ENCODE measurements at regions not wholly inside any gene's neighbourhood (a gene's known extent, or its start where the extent isn't known, plus 50 kb on each side); places are given as distances from the start of the nearest gene placed in this dataset.

DNA sequence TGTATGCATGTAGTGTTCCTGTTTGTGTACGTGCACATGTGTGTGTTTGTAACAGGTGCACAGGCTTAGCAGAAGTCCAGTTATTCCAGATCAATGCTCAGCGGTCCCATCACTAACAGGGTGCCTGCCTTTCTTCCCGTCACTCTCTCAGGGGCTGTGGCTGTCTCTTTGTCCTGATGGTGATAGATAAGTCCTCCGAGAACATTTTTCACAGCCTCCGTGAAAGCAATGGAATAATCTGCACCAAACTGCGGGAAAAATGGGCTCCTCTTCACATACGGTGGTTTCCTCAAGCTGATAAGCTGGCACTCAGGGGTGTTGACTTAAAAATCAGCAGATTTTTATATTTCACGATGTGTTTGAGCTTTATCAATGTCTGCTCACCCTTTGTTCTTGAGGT, 342.3 kb downstream of the TMEM114 start:
- Histone ChIP-seq H3K36me3 (ENCODE audit: control insufficient read depth, insufficient read depth, low read length) (no peaks in the 10 kb centered on the region), H3K27ac (ENCODE audit: low read depth, low read length) (no peak overlapping the region), H3K27me3 (ENCODE audit: control insufficient read depth, insufficient read depth, low read length) (no peaks in the 10 kb centered on the region), H3K9me3 (ENCODE audit: control insufficient read depth, insufficient read depth, low read depth, low read length) (no peaks in the 10 kb centered on the region), H3K4me3 (ENCODE audit: low read depth, low read length) (no peak overlapping the region), H3K4me1 (ENCODE audit: control insufficient read depth, insufficient read depth, low read length) (peaks cover 6% of the 10 kb centered on the region; the same call in 1 of the 2 replicates), H3K9ac (ENCODE audit: low read length) (no peak overlapping the region)

DNA sequence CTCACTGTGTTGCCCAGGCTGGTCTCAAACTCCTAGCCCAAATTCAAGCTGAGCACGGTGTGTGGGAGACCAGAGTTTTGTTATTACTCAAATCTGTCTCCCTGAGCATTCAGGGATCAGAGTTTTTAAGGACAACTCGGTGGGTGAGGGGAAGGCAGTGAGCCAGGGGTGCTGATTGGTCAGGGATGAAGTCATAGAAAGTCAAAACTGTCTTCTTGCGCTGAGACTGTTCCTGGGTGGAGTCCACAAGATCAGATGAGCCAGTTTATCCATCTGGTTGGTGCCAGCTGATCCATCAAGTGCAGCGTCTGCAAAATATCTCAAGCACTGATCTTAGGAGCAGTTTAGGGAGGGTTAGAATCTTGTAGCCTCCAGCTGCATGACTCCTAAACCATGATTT, 346.3 kb downstream of the TMEM114 start:
- no peak overlapping the region for H3K27ac ChIP-seq (ENCODE audit: low read depth, low read length)
- no peaks in the 10 kb centered on the region for H3K36me3 ChIP-seq (ENCODE audit: control insufficient read depth, insufficient read depth, low read length)
- H3K4me3 ChIP-seq (ENCODE audit: low read depth, low read length), result no peak overlapping the region
- no peaks in the 10 kb centered on the region for H3K9me3 ChIP-seq (ENCODE audit: control insufficient read depth, insufficient read depth, low read depth, low read length)
- no peaks in the 10 kb centered on the region for H3K4me1 ChIP-seq (ENCODE audit: control insufficient read depth, insufficient read depth, low read length)
- H3K27me3 ChIP-seq (ENCODE audit: control insufficient read depth, insufficient read depth, low read length), result no peaks in the 10 kb centered on the region
- H3K9ac ChIP-seq (ENCODE audit: low read length), result no peak overlapping the region

DNA sequence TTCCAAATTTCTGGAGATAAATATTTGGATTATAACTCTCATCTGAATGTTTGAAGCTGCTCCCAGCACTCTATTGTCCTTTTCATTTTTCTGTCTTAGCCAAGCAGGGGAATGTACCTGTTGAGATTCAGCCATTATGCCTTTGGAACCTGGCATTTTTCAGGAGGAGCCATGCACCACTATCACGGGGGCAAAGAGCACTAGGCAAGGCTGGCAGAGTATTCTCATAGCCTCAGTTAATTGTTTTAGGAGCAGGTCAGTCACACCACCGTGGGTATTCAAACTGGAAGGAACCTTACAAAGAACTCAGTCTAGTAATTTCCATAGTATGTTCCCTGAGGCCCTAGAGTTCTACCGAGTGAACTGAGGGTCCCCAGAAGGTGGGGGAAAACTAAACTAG, 348.9 kb downstream of the TMEM114 start:
- Histone ChIP-seq H3K27me3 (ENCODE audit: control insufficient read depth, insufficient read depth, low read length) (no peaks in the 10 kb centered on the region), H3K27ac (ENCODE audit: low read depth, low read length) (no peak overlapping the region), H3K4me1 (ENCODE audit: control insufficient read depth, insufficient read depth, low read length) (no peaks in the 10 kb centered on the region), H3K9ac (ENCODE audit: low read length) (no peak overlapping the region), H3K36me3 (ENCODE audit: control insufficient read depth, insufficient read depth, low read length) (no peaks in the 10 kb centered on the region), H3K4me3 (ENCODE audit: low read depth, low read length) (no peak overlapping the region), H3K9me3 (ENCODE audit: control insufficient read depth, insufficient read depth, low read depth, low read length) (no peaks in the 10 kb centered on the region)

DNA sequence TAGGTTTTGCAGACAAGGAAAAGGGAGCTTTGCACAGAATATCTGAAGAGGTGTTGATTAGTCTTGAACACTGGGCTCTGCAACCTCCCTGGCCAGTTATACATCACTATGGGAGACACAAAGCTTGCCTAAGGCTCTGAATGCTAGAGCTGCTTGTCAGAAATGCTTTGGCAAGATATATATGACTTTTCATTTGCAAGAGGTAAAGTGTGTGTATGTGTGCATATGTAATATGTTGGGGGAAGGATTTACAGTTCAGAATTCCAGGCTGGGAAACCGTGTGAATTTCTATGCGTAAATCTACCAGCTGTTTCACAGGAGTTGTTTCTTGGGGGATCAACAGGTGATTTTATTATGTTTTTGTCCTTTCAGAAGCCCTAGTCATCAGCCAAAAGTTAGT, 350.9 kb downstream of the TMEM114 start:
- Histone ChIP-seq H3K9me3 (ENCODE audit: control insufficient read depth, insufficient read depth, low read depth, low read length) (no peaks in the 10 kb centered on the region), H3K27ac (ENCODE audit: low read depth, low read length) (no peak overlapping the region), H3K9ac (ENCODE audit: low read length) (no peak overlapping the region), H3K4me3 (ENCODE audit: low read depth, low read length) (no peak overlapping the region), H3K27me3 (ENCODE audit: control insufficient read depth, insufficient read depth, low read length) (no peaks in the 10 kb centered on the region), H3K4me1 (ENCODE audit: control insufficient read depth, insufficient read depth, low read length) (no peaks in the 10 kb centered on the region), H3K36me3 (ENCODE audit: control insufficient read depth, insufficient read depth, low read length) (no peaks in the 10 kb centered on the region)

DNA sequence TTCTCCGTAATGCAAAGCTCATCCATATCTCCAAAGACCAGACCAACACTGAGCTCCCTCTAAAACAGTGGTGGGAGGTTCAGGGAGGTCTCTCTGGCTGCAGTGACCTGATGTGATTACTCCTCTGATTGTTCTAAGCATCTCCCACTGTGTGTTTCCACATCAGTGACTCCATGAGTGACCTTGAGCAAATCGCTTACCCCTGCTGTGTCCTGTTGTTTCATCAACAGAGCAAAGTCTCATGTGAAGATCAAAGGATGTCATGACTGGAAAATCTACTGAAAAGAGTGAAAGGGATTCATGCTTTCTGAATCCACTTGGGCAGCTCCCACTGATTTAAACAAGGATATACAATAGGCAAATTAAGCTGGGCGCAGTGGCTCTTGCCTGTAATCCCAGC, 352.9 kb downstream of the TMEM114 start:
- no peaks in the 10 kb centered on the region for H3K36me3 ChIP-seq (ENCODE audit: control insufficient read depth, insufficient read depth, low read length)

DNA sequence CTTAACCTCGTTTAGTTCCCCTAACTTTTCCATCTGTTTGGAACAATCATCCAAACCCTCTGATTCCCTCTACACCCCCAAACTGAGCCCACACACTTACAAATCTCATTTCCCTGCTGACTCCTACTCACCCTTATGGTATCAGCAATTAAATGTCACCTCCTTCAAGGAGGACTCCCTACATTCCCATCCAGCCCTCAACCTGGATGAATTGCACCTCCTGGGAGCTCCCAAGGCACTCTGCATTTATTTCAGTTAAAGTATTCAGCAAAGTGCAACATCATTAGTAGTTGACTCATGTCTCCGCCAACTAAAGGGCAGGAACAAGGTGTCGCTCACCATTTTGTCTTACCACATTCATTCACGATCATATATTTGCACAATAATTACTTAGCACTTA, 353.5 kb downstream of the TMEM114 start:
- Histone ChIP-seq H3K27me3 (ENCODE audit: control insufficient read depth, insufficient read depth, low read length) (no peaks in the 10 kb centered on the region), H3K4me1 (ENCODE audit: control insufficient read depth, insufficient read depth, low read length) (no peaks in the 10 kb centered on the region), H3K27ac (ENCODE audit: low read depth, low read length) (no peak overlapping the region), H3K9ac (ENCODE audit: low read length) (no peak overlapping the region), H3K4me3 (ENCODE audit: low read depth, low read length) (no peak overlapping the region), H3K9me3 (ENCODE audit: control insufficient read depth, insufficient read depth, low read depth, low read length) (no peaks in the 10 kb centered on the region), H3K36me3 (ENCODE audit: control insufficient read depth, insufficient read depth, low read length) (no peaks in the 10 kb centered on the region)

More for the DNA sequence above, 352.9 kb downstream of the TMEM114 start:
- no peaks in the 10 kb centered on the region for H3K9me3 ChIP-seq (ENCODE audit: control insufficient read depth, insufficient read depth, low read depth, low read length)
- H3K27me3 ChIP-seq (ENCODE audit: control insufficient read depth, insufficient read depth, low read length), result no peaks in the 10 kb centered on the region
- no peaks in the 10 kb centered on the region for H3K4me1 ChIP-seq (ENCODE audit: control insufficient read depth, insufficient read depth, low read length)
- no peak overlapping the region for H3K4me3 ChIP-seq (ENCODE audit: low read depth, low read length)
- H3K27ac ChIP-seq (ENCODE audit: low read depth, low read length), result no peak overlapping the region
- H3K9ac ChIP-seq (ENCODE audit: low read length), result no peak overlapping the region

DNA sequence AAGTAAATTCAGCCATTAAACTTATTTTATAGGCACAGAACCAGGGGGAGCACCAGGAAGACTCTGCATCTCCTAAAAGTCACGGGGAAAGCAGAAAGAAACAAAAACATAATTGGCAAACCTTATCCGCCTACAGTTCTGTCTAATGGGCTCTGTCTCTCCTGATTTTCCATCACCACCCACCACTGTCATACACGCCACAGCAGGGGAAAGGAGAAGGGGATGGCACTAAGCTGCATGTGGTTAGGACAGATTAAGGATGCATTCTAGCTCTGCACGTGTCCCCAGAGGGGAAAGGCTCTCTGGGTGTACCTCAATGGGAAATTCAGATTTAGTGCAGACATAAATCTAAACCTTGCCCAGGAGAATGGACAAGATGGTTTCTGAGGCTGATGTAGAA, 359.8 kb downstream of the TMEM114 start:
- no peak overlapping the region for H3K27ac ChIP-seq (ENCODE audit: low read depth, low read length)
- H3K4me3 ChIP-seq (ENCODE audit: low read depth, low read length), result no peak overlapping the region
- no peaks in the 10 kb centered on the region for H3K36me3 ChIP-seq (ENCODE audit: control insufficient read depth, insufficient read depth, low read length)
- no peaks in the 10 kb centered on the region for H3K27me3 ChIP-seq (ENCODE audit: control insufficient read depth, insufficient read depth, low read length)
- peaks cover 10% of the 10 kb centered on the region for H3K4me1 ChIP-seq (ENCODE audit: control insufficient read depth, insufficient read depth, low read length)
- no peak overlapping the region for H3K9ac ChIP-seq (ENCODE audit: low read length)
- no peaks in the 10 kb centered on the region for H3K9me3 ChIP-seq (ENCODE audit: control insufficient read depth, insufficient read depth, low read depth, low read length)

DNA sequence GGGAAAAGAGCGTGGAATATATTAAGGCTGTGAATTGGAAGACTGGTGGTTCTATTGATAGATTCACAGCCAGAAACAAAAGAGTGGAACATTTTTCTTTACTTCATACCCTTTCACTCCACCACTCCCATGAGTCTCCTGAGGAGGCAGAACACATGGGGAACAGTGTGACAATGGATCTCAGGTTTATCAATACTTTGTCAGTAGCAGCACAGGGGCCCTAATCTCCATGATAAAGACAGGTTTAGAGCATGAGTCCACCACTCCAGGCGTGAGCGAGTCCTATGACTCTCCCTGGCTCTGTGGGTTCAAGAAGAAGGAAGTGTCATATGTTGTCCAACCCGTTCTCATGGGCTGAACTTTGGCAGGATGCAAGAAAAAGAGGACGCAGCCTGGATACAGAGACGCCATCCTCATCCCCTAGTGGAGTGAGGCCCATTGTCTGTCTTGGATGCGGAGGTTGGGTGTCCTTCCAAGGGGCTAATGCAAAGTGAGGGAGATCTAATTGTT, 361.2 kb downstream of the TMEM114 start:
- H3K9me3 ChIP-seq (ENCODE audit: control insufficient read depth, insufficient read depth, low read depth, low read length), result no peaks in the 10 kb centered on the region

DNA sequence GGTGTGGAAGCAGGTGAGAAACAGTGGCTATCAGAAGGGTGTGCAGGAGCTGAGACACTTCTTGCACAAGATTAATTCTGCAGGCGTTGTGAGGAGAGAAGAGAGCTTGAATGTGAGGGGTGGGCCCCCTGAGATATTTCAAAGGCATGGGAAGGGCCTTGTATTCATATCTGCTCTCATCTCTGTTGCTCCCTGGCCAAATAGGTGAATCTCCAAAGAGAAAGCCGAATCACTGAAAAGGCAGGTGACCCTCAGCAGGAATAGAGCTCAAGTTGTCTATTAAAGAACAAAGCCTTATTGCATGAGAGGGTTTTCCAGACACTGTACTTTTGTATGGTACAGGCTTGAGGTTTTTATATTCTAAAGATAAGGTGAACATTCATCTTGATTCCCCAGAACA, 373.1 kb downstream of the TMEM114 start:
- Histone ChIP-seq H3K4me3 (ENCODE audit: low read depth, low read length) (no peak overlapping the region), H3K36me3 (ENCODE audit: control insufficient read depth, insufficient read depth, low read length) (no peaks in the 10 kb centered on the region), H3K27ac (ENCODE audit: low read depth, low read length) (no peak overlapping the region), H3K27me3 (ENCODE audit: control insufficient read depth, insufficient read depth, low read length) (no peaks in the 10 kb centered on the region), H3K9ac (ENCODE audit: low read length) (no peak overlapping the region), H3K9me3 (ENCODE audit: control insufficient read depth, insufficient read depth, low read depth, low read length) (peaks cover 12% of the 10 kb centered on the region; the same call in 1 of the 2 replicates), H3K4me1 (ENCODE audit: control insufficient read depth, insufficient read depth, low read length) (no peaks in the 10 kb centered on the region)

More for the DNA sequence above, 361.2 kb downstream of the TMEM114 start:
- Histone ChIP-seq H3K9ac (ENCODE audit: low read length) (no peak overlapping the region), H3K27ac (ENCODE audit: low read depth, low read length) (no peak overlapping the region), H3K27me3 (ENCODE audit: control insufficient read depth, insufficient read depth, low read length) (no peaks in the 10 kb centered on the region), H3K36me3 (ENCODE audit: control insufficient read depth, insufficient read depth, low read length) (no peaks in the 10 kb centered on the region), H3K4me1 (ENCODE audit: control insufficient read depth, insufficient read depth, low read length) (peaks cover 10% of the 10 kb centered on the region), H3K4me3 (ENCODE audit: low read depth, low read length) (no peak overlapping the region)

DNA sequence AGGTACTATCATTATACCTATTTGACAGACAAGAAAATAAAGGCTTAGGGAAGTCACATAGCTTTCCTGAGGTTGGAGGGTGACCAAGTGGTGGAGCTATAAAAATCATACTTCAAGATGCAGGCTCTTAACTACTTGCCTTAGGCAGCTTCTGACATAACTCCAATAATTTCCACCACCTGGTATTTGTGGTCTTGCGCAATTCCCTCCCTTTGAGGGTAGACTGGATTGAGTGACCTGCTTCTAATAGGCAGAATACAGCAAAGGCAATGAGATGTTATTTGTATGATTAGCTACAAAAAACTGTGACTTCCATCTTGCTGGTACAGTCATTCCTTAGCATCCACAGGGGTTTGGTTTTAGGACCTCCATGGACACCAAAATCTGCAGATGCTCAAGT, 385.5 kb downstream of the TMEM114 start:
- H3K4me3 ChIP-seq (ENCODE audit: low read depth, low read length), result no peak overlapping the region
- H3K27ac ChIP-seq (ENCODE audit: low read depth, low read length), result no peak overlapping the region
- H3K4me1 ChIP-seq (ENCODE audit: control insufficient read depth, insufficient read depth, low read length), result peaks cover under 1% of the 10 kb centered on the region; the same call in 1 of the 2 replicates
- no peaks in the 10 kb centered on the region for H3K27me3 ChIP-seq (ENCODE audit: control insufficient read depth, insufficient read depth, low read length)
- H3K36me3 ChIP-seq (ENCODE audit: control insufficient read depth, insufficient read depth, low read length), result no peaks in the 10 kb centered on the region
- peaks cover 28% of the 10 kb centered on the region for H3K9me3 ChIP-seq (ENCODE audit: control insufficient read depth, insufficient read depth, low read depth, low read length)
- H3K9ac ChIP-seq (ENCODE audit: low read length), result no peak overlapping the region

DNA sequence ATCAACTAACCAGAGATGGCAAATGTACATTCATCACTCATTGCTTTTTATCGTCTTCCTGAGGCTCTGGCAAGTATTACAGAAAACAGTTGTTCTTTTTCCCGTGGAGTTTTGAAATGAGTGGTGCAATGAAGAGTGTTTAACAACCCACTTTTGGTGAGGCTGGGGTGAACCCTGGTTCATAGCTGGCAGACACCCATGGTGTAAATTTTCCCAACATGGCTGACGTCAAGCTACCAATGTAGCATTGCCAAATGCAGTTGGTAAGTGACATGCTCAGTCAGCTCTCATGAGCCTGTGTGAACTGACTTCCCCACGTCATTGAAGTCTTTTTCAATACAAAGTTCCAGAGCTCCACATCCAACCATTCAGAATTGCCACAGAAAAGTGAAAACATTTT, 386.2 kb downstream of the TMEM114 start:
- Histone ChIP-seq H3K36me3 (ENCODE audit: control insufficient read depth, insufficient read depth, low read length) (no peaks in the 10 kb centered on the region), H3K9me3 (ENCODE audit: control insufficient read depth, insufficient read depth, low read depth, low read length) (peaks cover 28% of the 10 kb centered on the region), H3K27me3 (ENCODE audit: control insufficient read depth, insufficient read depth, low read length) (no peaks in the 10 kb centered on the region), H3K9ac (ENCODE audit: low read length) (no peak overlapping the region), H3K27ac (ENCODE audit: low read depth, low read length) (no peak overlapping the region), H3K4me3 (ENCODE audit: low read depth, low read length) (no peak overlapping the region), H3K4me1 (ENCODE audit: control insufficient read depth, insufficient read depth, low read length) (peaks cover 7% of the 10 kb centered on the region; the same call in 1 of the 2 replicates)

DNA sequence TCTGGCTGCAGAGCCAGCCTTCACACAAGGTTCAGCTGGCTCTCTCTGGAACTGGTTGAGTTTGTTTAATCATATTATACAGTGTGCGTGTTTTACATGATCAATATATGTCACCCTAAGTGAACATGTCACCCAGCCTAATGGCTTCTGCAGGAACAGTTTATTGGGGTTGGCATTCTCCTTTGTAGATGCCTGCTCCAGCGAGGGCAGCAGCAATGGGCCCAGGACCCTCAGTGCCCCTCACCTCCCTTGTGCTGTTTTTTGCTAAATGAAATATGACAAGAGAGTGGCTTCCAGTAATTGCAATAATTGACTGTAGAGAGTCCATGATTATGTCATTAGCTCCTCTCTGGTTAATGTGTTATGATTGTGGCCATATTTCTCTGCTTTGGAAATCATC, 387.2 kb downstream of the TMEM114 start:
- H3K9me3 ChIP-seq (ENCODE audit: control insufficient read depth, insufficient read depth, low read depth, low read length), result peaks cover 28% of the 10 kb centered on the region
- H3K27me3 ChIP-seq (ENCODE audit: control insufficient read depth, insufficient read depth, low read length), result no peaks in the 10 kb centered on the region
- H3K9ac ChIP-seq (ENCODE audit: low read length), result no peak overlapping the region
- H3K4me3 ChIP-seq (ENCODE audit: low read depth, low read length), result no peak overlapping the region
- H3K27ac ChIP-seq (ENCODE audit: low read depth, low read length), result no peak overlapping the region
- no peaks in the 10 kb centered on the region for H3K36me3 ChIP-seq (ENCODE audit: control insufficient read depth, insufficient read depth, low read length)
- peaks cover 8% of the 10 kb centered on the region; the same call in 1 of the 2 replicates for H3K4me1 ChIP-seq (ENCODE audit: control insufficient read depth, insufficient read depth, low read length)

All from HUES6 (cell line).